ENCODE measurements at regions not wholly inside any gene's neighbourhood (a gene's known extent, or its start where the extent isn't known, plus 50 kb on each side); places are given as distances from the start of the nearest gene placed in this dataset.

GRCh38 chr2:2887772-2888387 is 489.7 kb downstream of the EIPR1 start:
- H3K4me3 Mint-ChIP-seq (ENCODE audit: unreplicated experiment): no peak overlapping the region
- H3K4me1 Mint-ChIP-seq (ENCODE audit: low read depth, unreplicated experiment): no peaks in the 10 kb centered on the region
- H3K27ac Mint-ChIP-seq (ENCODE audit: unreplicated experiment): no peak overlapping the region
- no peak for TF ChIP-seq CTCF (IDR thresholded peaks at IDR 0.05; ENCODE audit: partially characterized antibody, unreplicated experiment)
- peaks cover 4% of the 10 kb centered on the region for H3K9me3 Mint-ChIP-seq (ENCODE audit: unreplicated experiment)
- DNase-seq: no peak
- peaks cover 6% of the 10 kb centered on the region for H3K36me3 Mint-ChIP-seq (ENCODE audit: unreplicated experiment)
- H3K27me3 Mint-ChIP-seq (ENCODE audit: unreplicated experiment): peaks cover 4% of the 10 kb centered on the region

- peaks cover 4% of the 10 kb centered on the region for H3K27me3 Mint-ChIP-seq (ENCODE audit: unreplicated experiment)
- no peak overlapping the region for H3K27ac Mint-ChIP-seq (ENCODE audit: unreplicated experiment)
- no peak for TF ChIP-seq CTCF (IDR thresholded peaks at IDR 0.05; ENCODE audit: partially characterized antibody, unreplicated experiment)
- H3K9me3 Mint-ChIP-seq (ENCODE audit: unreplicated experiment): peaks cover 7% of the 10 kb centered on the region
- H3K4me1 Mint-ChIP-seq (ENCODE audit: low read depth, unreplicated experiment): no peaks in the 10 kb centered on the region
- no peak overlapping the region for H3K4me3 Mint-ChIP-seq (ENCODE audit: unreplicated experiment)
- H3K36me3 Mint-ChIP-seq (ENCODE audit: unreplicated experiment): peaks cover 14% of the 10 kb centered on the region
- DNase-seq: no peak
Observed at GRCh38 chr2:2886922-2887321, 490.7 kb downstream of the EIPR1 start.

- H3K4me1 Mint-ChIP-seq (ENCODE audit: low read depth, unreplicated experiment): peaks cover 6% of the 10 kb centered on the region
- H3K27ac Mint-ChIP-seq (ENCODE audit: unreplicated experiment): no peak overlapping the region
- peaks cover 2% of the 10 kb centered on the region for H3K27me3 Mint-ChIP-seq (ENCODE audit: unreplicated experiment)
Observed at GRCh38 chr2:2881499-2881898, 496.1 kb downstream of the EIPR1 start.

GRCh38 chr2:2880938-2881337 is 496.7 kb downstream of the EIPR1 start:
- Mint-ChIP-seq H3K4me3 (ENCODE audit: unreplicated experiment) (no peak overlapping the region), H3K27me3 (ENCODE audit: unreplicated experiment) (peaks cover 2% of the 10 kb centered on the region), H3K36me3 (ENCODE audit: unreplicated experiment) (peaks cover 14% of the 10 kb centered on the region), H3K9me3 (ENCODE audit: unreplicated experiment) (peaks cover 9% of the 10 kb centered on the region), H3K4me1 (ENCODE audit: low read depth, unreplicated experiment) (peaks cover 8% of the 10 kb centered on the region), H3K27ac (ENCODE audit: unreplicated experiment) (no peak overlapping the region)
- no peak for TF ChIP-seq CTCF (IDR thresholded peaks at IDR 0.05; ENCODE audit: partially characterized antibody, unreplicated experiment)
- DNase-seq: no peak

More at GRCh38 chr2:2881499-2881898, 496.1 kb downstream of the EIPR1 start:
- Mint-ChIP-seq H3K9me3 (ENCODE audit: unreplicated experiment) (peaks cover 9% of the 10 kb centered on the region), H3K36me3 (ENCODE audit: unreplicated experiment) (peaks cover 14% of the 10 kb centered on the region), H3K4me3 (ENCODE audit: unreplicated experiment) (no peak overlapping the region)
- no peak for TF ChIP-seq CTCF (IDR thresholded peaks at IDR 0.05; ENCODE audit: partially characterized antibody, unreplicated experiment)
- no peak for DNase-seq

- peaks cover 8% of the 10 kb centered on the region for H3K4me1 Mint-ChIP-seq (ENCODE audit: low read depth, unreplicated experiment)
- H3K27me3 Mint-ChIP-seq (ENCODE audit: unreplicated experiment): peaks cover 2% of the 10 kb centered on the region
- peaks cover 9% of the 10 kb centered on the region for H3K9me3 Mint-ChIP-seq (ENCODE audit: unreplicated experiment)
- peaks cover 14% of the 10 kb centered on the region for H3K36me3 Mint-ChIP-seq (ENCODE audit: unreplicated experiment)
- no peak overlapping the region for H3K27ac Mint-ChIP-seq (ENCODE audit: unreplicated experiment)
- DNase-seq: no peak
- TF ChIP-seq CTCF (IDR thresholded peaks at IDR 0.05; ENCODE audit: partially characterized antibody, unreplicated experiment): no peak
- no peak overlapping the region for H3K4me3 Mint-ChIP-seq (ENCODE audit: unreplicated experiment)
Observed at GRCh38 chr2:2879781-2880180, 497.8 kb downstream of the EIPR1 start.

All from glutamatergic neuron (in vitro differentiated cells).